Activated CD4-positive, alpha-beta T cell treated with anti-CD3 and anti-CD28 coated beads, Interleukin-2, amount 50 U/mL, for 16 hours (primary cell): ENCODE measurements at regions not wholly inside any gene's neighbourhood (a gene's known extent, or its start where the extent isn't known, plus 50 kb on each side); places are given as distances from the start of the nearest gene placed in this dataset.
A peak's percentile ranks its signal among the peaks of the same experiment; 100 is the strongest.
"Not testable (repeated sequence)": the region's sequence is repeated elsewhere in the genome, so short reads cannot be mapped to it uniquely, and the experiment has no call there.

Source experiments
- DNase-seq: peaks from one replicate; pipeline ENCODE4 v3.0.0-alpha.2; 2020

DNA sequence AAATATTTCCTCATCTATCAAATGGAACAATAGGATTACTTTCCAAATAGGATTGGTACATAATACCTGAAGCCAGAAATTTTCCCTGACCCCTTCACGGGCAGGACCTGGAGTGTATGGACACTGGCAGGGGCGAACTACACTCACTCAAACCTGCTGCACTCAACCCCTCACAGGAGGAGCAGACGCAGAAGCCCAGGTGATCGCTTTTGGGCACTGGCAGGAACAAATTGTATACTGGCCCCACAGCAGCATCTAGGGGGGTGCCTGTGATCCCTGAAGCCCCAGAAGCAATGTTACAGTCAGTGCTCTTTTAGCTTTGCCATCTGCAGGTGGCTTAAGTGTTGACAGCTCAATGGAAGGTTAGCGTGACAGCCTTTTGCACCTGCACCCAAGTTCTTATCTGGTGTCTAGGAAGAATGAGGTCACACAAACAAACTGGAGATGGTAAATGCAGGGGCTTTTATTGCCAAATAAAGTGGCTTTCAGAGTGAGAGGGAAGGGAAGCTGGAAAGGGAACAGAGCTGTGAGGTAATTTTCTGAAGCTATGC lies 199.2 kb upstream of the NEGR1 start:
- no peak for DNase-seq

DNA sequence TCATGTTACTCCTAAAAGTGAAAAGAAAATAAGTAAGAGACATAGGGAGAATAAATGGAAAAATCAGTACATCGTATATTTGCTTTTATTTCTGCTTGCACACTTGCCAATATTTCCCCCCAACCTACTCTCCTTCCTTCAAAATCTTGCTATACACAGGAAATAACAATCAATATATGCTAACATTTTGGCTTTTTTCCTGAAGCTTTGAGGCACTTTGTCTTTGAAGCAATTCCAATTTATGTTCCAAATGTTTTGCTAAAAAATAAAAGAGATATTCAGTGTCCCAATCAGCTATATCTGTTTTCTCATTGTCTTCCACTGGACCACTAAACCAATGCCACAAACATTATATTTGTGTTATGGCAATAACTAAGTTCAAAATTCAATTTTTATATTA lies 184.0 kb upstream of the NEGR1 start:
- DNase-seq = no peak

DNA sequence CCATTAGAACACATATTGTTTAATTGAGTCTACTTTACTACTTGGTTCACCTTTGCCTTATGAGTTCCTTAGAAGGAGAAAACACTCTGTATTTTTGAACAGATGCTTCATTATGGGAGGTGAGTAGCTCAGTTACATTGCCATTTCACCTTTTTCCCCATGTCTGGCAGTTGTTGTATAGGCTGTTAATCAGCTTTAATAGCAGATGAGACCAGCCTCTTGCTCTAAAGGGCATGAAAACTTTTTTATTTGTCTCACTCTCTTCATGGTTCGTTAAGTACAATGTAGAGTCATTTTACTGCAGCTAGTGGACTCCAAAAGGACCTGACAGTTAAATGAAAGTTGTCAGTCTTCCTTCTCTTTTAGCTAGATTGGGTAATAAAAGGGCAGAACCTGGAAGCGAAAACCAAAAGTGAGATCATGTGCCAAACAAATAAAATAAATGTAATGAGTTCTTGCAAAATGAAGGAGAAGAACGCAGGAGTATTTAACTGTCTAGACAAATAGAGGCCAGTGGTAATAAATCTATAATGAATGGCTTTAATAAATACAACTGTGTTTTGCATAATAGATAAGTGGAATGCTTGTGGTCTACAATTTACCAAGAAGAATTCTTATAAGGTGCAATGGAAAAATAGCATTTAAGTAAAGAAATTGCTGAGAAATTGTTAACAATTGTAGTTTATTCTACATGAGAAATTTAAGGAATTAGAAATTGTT lies 180.0 kb upstream of the NEGR1 start:
- no peak for DNase-seq

DNA sequence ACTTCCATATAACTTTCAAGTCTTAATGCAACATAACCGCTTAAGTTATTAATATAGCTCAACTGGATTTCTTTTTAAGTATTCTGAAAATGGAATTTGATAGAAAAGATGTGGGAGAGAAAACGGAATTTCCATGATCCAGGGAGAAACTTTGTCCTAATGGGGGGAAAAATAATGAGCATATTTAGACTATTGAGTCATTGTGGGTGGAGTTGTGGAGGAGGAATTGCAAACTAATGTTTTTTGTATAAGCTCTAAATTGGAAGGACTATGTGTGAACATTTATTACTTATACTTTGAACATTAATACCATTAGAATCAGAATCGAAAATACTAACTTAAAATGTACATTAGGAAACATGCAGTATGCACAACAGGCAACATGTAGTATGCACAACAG lies 159.9 kb upstream of the NEGR1 start:
- no peak for DNase-seq

DNA sequence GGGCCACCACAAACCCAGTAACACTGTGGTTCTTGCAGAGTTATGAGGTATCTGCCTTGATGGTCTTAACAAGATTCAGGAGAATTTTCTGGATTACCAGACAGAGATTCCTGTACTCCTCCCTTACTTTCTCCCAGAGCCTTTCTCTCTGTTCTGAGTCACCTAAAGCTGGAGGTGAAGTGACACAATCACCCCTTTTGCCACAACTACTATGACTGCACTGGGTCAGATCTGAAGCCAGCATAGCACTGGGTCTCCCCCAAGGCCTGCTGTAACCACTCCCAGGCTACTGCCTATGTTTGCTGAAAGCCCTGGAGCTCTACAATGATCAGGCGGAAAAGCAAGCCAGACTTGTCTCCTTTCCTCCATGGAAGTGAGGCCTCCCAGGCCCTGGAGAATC lies 156.7 kb upstream of the NEGR1 start:
- no peak for DNase-seq

DNA sequence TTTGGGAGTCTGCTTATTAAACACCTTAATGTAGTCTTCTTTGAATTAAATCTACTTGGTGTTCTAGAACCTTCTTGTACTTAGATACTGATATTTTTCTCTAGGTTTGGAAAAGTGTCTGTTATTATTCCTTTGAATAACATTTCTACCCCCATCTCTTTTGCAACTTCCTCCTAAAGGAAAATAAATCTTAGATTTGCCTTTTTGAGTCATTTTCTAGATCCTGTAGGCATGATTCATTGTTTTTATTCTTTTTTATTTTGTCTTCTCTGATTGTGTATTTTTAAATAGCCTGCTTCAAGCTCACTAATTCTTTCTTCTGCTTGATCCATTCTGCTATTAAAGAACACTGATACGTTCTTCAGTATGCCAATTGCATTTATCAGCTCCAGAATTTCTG lies 155.9 kb upstream of the NEGR1 start:
- no peak for DNase-seq

DNA sequence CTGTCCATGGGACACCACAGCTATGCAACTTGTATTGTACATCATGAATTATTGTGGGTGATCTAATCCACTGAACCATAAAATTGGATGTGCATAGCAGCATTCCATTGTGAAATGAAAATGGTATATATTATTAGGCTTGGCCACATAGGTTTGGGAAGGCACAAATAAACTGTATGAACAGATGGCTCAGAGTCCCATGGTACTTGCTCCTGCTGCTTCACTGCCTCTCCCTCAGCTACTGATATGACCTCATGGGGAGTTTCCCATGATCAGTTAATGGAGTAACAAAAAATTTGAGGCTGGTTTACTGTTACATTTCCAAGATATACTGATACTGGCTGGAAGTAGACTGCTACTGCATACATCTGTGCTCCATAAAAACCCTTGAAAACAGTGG lies 152.7 kb upstream of the NEGR1 start:
- DNase-seq = no peak

DNA sequence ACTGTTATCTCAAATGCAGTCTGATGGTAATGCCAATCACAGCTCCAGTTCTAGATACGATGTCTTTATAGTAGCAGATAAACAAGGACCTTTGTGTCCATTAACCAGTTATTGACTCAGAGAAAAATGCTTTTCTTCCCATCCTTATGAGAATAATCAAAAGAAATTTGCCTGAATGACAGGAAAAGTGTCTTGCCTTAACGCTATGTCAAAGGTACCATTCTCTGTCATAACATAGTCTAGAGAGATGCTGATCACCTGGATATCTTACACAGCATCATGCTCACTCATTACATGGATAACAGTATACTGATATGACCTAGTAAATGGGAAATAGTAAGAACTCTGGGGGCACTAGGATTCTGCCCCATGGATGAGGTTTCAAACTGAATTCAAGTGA lies 151.7 kb upstream of the NEGR1 start:
- DNase-seq = no peak

DNA sequence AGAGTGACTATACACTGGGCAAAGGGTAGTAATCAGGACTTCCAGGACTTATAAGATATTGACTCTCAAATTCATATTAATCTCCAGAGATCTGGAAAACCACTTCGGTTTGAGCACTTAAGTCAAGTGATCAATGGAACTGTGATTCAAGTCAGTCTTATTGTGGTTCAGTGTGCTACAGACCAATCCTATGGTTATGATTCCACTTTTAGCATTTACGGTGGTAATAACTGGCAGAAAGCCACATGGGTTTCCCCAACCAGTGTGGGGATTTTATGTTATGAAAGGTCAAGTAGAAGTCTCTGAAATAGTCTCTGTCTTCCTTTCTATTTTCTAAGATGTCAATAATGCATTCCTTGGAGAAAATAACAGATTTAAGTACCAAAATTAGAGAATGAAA lies 151.3 kb upstream of the NEGR1 start:
- DNase-seq = no peak

DNA sequence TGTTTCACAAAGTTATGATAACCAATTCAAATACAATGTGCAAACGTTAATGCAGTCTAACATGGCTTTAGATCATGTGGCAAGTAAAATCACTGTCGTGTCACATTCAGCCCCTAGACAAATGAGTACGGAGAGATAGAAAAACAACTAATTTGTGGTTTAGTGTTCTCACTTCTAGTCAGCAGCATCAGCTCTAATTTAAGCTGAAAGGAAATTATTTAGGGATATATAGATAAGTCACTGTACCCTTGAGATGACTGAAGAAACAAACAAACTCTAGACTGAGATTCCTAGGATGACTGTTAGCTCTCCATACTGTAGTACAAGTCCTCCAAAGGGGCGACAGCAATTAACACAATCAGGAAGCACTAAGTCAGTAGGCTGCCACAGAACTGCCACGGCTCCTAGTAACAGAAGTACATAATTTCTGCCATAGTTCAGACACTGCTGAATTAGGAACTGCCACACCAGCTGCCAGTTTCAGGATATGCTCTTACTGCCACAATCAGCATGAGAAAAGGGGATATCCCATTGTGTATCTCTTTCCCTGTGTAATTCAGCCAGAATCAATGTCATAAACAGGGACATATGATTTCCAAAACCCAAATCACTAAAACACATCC lies 150.4 kb upstream of the NEGR1 start:
- DNase-seq = no peak

DNA sequence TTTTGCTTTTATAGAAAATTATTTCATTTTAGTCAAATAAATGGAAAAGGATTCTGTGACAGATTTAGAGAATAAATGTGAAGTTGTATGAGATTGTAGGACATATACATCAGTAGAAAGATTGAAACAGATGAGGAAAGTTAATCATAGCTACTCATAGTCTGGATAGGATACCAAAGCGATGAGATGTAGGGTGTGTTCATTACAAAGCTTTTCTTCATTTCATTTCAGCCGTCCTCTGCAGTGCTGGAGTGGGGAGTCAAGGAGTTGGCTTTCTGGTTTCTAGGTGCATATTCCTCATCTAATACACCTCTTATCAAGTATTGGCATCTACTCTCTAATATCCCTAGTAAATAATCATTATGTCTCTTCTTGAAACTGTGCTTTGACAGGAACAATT lies 149.5 kb upstream of the NEGR1 start:
- DNase-seq = no peak

DNA sequence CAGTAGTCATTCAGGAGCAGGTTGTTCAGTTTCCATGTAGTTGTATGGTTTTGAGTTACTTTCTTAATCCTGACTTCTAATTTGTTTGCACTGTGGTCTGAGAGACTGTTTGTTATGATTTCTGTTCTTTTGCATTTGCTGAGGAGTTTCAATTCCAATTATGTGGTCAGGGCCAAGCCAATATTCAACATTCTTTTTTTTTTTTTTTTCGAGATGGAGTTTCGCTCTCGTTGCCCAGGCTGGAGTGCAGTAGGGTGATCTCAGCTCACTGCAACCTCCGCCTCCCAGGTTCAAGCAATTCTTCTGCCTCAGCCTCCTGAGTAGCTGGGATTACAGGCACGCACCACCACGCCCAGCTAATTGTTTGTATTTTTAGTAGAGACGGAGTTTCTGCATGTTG lies 145.9 kb upstream of the NEGR1 start:
- DNase-seq = not testable (repeated sequence)

DNA sequence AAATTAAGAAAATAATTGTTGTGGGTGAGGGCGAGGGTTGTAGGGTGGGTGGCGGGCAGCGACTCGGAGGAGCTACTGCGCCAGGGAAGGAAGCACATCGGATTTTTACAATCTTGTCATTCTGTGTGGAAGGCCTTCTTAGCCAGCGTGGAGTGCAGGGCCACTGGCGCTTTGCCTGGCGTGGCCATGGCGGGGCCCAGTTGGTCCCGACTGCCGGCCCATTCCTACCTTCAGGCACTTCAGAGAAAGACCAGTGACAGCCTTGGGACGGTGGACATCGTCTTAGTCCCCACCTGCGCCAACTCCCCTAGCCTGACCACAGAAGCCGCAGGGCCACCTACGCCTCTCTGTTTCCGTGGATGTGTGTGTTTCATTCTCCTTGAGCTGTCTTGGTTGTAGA lies 136.9 kb upstream of the NEGR1 start:
- DNase-seq = no peak

DNA sequence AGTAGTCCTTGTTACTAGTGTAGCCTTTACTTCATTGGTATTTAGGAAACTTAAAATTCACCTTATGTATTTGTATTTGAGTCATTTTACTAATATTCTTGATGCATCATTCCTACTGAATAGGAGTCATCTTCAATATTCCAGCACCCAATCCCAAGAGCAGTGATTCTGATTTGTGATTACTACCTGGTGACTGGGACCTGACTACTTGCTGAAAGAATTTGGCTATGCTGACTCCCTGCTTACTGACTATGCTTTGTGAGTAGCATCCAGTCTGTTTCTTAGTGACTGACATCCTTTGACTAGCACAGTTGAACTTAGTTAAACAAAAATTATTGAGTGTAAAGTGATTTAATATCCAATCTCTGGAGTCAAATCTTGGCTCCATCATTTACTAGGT lies 129.9 kb upstream of the NEGR1 start:
- DNase-seq = no peak

DNA sequence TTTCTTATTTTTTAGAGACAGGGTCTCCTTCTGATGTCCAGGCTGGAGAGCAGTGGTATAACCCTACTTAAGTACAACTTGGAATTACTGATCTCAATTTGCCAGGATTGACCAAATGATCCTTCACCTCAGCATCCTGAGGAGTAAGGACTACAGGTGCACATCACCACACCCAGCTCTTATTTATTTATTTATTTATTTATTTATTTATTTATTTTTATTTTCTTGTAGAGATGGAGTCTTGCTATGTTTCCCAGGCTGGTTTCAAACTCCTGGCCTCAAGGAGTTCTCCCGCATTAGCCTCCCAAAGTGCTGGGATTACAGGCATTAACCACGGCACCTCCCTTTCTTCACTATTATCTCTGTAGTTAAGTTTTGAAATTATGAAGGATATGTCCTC lies 117.5 kb upstream of the NEGR1 start:
- DNase-seq = no peak

DNA sequence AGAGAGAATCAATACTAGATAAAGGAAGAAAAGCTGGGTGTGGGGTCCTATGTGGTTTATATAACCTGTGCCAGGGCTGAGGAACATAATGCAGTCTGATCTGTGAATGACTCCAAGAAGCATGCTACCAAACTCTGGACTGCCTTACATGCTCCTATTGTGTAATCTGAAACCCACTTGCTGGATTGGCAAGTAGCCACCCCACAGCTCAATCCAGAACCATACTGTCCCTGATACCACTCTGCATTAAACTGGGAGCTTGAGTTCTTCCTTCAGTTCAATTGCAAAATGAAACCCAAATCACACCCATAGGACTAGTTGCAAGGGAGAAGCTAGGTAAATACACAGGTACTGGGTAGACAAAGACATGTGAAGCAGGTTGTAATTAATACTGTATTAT lies 115.4 kb upstream of the NEGR1 start:
- DNase-seq = no peak

DNA sequence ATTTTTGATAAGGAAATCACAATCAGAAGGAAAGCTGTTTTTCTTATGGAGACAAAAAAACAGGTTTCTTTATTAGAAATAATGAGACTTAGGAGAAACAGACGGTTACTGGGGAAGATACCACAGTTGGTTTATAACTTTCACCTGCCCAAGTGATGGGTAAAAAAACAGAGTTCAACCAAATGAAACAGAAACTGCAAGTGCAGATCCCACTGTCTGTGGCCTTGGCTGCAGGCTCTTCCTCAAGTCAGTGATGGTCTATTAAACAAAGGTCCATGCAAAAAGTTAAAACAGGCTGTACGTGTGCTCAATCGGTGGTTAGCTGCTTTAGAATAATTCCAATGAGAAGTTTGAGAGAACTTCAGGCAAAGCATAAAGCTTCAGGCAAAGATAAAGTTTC lies 112.1 kb upstream of the NEGR1 start:
- DNase-seq = no peak

DNA sequence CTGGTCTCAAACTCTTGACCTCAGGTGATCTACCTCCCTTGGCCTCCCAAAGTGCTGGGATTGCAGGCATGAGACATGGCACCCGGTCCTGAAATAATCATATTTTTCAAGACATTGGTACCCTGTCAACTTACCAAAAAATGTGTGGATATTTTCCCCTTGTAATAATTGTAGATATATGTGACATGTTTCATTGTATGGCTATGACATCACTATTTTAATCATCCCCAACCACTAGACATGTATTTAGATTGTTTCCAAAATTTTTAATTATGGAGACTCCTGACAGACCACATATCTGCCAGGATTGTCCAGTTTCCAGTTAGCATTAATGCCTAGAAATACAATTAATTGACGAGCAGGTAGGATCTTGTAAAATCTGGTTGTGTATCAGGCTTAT lies 96.7 kb upstream of the NEGR1 start:
- DNase-seq = no peak

DNA sequence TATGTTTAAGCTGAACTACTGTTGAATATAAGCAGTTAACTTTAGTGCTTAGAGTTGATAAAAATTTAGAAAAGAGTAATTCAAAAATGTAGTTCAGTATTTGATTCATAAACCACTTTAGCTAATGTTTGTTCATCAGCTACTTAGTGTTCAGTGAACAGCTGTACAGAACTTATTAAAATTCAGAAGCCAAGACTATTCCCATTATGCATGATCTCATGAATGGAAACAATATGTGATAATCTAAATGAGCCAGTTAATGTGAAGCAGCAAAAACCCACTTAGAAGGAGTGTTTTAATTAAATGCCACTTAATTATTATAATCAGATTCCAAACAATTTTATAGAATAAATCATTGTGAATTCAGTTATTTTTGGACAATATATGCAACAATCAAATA lies 92.9 kb upstream of the NEGR1 start:
- no peak for DNase-seq

DNA sequence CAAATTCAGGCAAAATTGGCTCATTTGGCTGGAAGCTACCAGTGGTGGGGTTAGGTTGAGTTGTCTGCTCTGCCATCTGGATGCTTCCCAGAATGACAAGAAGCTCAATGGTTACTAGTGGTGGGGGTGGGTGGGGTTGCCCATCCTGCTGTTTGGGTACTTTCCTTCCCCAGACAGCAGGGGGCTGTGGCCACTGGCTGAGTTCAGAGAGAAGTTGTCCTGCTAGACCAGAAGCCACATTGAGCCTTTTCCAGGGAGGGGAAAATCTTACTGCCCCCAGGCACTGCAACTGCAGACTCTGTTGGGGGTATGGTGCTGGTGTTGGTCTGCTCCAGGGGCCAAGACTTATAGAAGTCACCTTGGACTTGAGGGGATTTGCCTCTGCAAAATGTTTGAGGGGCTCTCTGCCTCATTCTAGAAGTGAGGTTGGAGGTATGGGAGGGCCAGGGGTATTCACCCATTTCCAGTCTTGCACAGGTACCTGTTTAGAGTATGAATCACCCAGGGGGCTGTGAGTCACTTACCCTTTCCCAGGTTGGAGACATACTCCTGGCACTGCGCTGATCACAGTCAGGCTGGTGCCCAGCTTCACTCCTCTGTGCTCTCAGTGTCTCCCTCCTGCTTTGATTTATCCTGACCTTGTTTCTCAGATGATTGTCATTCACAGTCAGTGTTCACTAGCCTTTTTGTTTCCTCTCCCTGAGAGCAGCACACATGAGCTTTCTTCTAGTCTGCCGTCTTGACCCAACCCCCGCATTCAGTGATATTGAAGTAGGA lies 89.1 kb upstream of the NEGR1 start:
- no peak for DNase-seq

DNA sequence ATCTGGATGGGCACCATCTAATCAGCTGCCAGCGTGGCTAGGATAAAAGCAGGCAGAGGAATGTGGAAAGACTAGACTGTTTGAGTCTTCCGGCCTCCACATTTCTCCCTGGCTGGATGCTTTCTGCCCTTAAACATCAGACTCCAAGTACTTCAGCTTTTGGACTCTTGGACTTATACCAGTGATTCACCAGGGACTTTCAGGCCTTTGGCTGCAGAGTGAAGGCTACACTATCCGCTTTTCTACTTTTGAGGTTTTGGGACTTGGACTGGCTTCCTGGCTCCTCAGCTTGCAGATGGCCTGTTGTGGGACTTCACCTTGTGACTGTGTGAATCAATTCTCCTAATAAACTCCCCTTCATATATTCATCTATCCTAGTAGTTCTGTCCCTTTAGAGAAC lies 88.5 kb upstream of the NEGR1 start:
- not testable (repeated sequence) for DNase-seq

DNA sequence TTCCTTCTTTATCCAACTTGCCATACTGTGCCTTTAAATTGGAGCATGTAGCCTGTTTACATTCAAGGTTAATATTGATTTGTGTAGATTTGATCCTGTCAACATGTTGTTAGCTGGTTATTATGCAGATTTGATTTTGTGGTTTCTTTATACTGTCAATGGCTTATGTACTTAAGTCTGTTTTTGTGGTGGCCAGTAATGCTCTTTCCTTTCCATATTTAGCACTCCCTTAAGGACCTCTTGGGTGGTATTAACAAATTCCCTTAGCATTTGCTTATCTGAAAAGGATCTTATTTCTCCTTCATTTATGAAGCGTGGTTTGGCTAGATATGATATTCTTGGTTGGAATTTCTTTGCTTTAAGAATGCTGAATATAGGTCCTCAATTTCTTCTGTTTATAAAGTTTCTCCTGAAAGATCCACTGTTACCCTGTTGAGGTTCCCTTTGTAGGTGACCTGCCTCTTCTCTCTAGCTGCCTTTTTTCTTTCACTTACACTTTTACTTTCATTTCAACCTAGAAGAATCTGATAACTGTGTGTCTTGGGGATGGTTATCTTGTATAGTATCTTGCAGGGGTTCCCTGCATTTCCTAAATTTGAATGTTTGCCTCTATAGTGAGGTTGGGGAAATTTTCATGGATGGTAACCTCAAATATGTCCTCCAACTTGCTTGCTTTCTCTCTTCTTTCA lies 86.9 kb upstream of the NEGR1 start:
- DNase-seq = no peak

DNA sequence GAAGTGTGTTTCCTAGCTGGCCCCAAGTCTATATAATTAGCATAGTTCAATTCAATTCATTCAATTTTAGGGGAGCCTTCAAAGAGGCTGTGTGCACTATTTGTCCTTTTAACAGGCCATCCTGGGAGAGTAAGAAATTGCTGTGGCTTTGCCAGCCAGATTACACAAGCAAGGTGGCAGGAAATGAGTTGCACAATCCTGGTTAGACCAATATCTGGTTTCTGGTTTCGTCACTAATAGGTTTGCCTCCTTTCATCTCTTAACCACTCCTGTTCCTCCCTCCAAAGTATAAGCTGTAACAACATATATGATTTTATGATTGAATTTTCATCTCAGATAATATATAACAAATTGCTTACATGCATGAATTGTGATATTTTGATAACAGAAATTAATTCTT lies 84.1 kb upstream of the NEGR1 start:
- peak; percentile 18 for DNase-seq

DNA sequence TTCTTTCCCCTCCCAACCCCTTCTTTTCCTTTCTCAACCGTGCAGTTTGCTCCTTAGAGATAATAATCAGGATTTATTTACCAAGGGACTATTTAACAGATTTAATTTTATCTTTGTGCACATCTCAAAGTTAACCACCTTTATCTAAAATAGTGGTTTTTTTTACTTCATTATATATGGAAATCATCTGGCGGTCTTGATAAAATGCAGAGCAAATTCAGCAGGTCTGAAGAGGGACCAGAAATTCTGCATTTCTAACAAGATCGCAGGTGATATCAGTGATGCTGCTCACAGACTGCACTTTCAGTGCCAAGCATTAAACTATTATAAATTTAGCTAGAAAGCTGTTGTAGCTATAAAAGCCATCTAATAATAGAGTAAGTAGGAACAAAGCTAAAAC lies 83.4 kb upstream of the NEGR1 start:
- DNase-seq = no peak
